H1 (cell line): ENCODE measurements at regions not wholly inside any gene's neighbourhood (a gene's known extent, or its start where the extent isn't known, plus 50 kb on each side); places are given as distances from the start of the nearest gene placed in this dataset.

Experiments used
- CTCF ChIA-PET: fragments of 300-600 bp; sonication (Branson Sonifier 250); formaldehyde crosslinking; loops from one replicate; lab custom pipeline; 2021; ENCODE audit not compliant: partially characterized antibody; lab: Charles Lee
- POLR2A ChIA-PET: fragments of 300-600 bp; sonication (Branson Sonifier 250); formaldehyde crosslinking; loops from one replicate; lab custom pipeline; 2021; ENCODE audit warnings: inconsistent platforms; ENCODE audit not compliant: partially characterized antibody; lab: Charles Lee
- DNase-seq, 2 experiments: peaks; one replicate each; pipeline versions ENCODE4 v3.0.0 to v3.0.0-alpha.2; 2010 to 2022; ENCODE audit warnings: low spot score in 2 of 2, low read depth in 1 of 2, mixed read lengths in 1 of 2
- FAIRE-seq: peaks from 2 replicates; lab custom pipeline; 2011; peaks lifted over from hg19 to GRCh38; lab: Jason Lieb, UNC
- H2AFZ ChIP-seq: 2 replicates; pipeline ENCODE4 v1.8.1; 2012; ENCODE audit warnings: low read length, inconsistent platforms
- H2AK5ac ChIP-seq: 2 replicates; pipeline ENCODE4 v1.6.1; 2013; ENCODE audit warnings: low read depth, low read length
- H2BK120ac ChIP-seq: replicated peaks from 2 replicates; pipeline ENCODE3; 2013; ENCODE audit warnings: low read depth, low read length, inconsistent platforms
- H2BK12ac ChIP-seq: 2 replicates; pipeline ENCODE4 v1.6.1; 2013; ENCODE audit warnings: low read depth, low read length
- H2BK15ac ChIP-seq: 2 replicates; pipeline ENCODE4 v1.6.1; 2013; ENCODE audit warnings: low read length
- H2BK20ac ChIP-seq: 2 replicates; pipeline ENCODE4 v1.6.1; 2013; ENCODE audit warnings: low read length
- H2BK5ac ChIP-seq: 2 replicates; pipeline ENCODE4 v1.6.1; 2013; ENCODE audit warnings: low read depth, low read length
- H3K14ac ChIP-seq: 2 replicates; pipeline ENCODE4 v1.6.1; 2013; ENCODE audit warnings: inconsistent platforms; ENCODE audit not compliant: insufficient read length
- H3K18ac ChIP-seq: 2 replicates; pipeline ENCODE4 v1.6.1; 2013; ENCODE audit warnings: low read length; ENCODE audit errors: extremely low read depth
- H3K23ac ChIP-seq: 2 replicates; pipeline ENCODE4 v1.6.1; 2013; ENCODE audit warnings: inconsistent platforms; ENCODE audit not compliant: insufficient read length
- H3K23me2 ChIP-seq: 2 replicates; pipeline ENCODE4 v1.6.1; 2013; ENCODE audit warnings: low read depth, low read length
- H3K27ac ChIP-seq: 2 replicates; pipeline ENCODE4 v1.6.1; 2011; ENCODE audit warnings: low read depth, low read length, inconsistent platforms
- H3K27me3 ChIP-seq, 4 experiments: replicated peaks in 1 of 4; 1 replicate in 1 of 4; 2 replicates in 3 of 4; pipeline versions ENCODE4 v1.6.1 to v1.8.1; 2011 to 2013; ENCODE audit warnings: low read length in 3 of 4, mild to moderate bottlenecking in 3 of 4, inconsistent platforms in 2 of 4, mixed read lengths in 2 of 4, moderate library complexity in 1 of 4; ENCODE audit not compliant: control insufficient read depth in 3 of 4, insufficient read depth in 3 of 4; ENCODE audit errors: extremely low read depth in 1 of 4
- H3K36me3 ChIP-seq, 4 experiments: 2 replicates each; pipeline versions ENCODE4 v1.6.1 to v1.8.1; 2011 to 2013; ENCODE audit warnings: mild to moderate bottlenecking in 4 of 4, low read length in 3 of 4, moderate library complexity in 2 of 4, control low read depth in 1 of 4, inconsistent platforms in 1 of 4; ENCODE audit not compliant: insufficient read depth in 4 of 4, control insufficient read depth in 2 of 4
- H3K4ac ChIP-seq: replicated peaks from 2 replicates; pipeline ENCODE3; 2013; ENCODE audit warnings: low read length, low read depth, mixed read lengths, inconsistent platforms; ENCODE audit not compliant: insufficient read length
- H3K4me1 ChIP-seq, 4 experiments: replicated peaks in 1 of 4; 1 replicate in 1 of 4; 2 replicates in 3 of 4; pipeline versions ENCODE4 v1.6.1 to v1.8.1; 2011 to 2013; ENCODE audit warnings: low read length in 3 of 4, inconsistent platforms in 2 of 4, mixed read lengths in 1 of 4; ENCODE audit not compliant: insufficient read depth in 4 of 4, control insufficient read depth in 3 of 4
- H3K4me2 ChIP-seq, 2 experiments: 2 replicates each; pipeline versions ENCODE4 v1.6.1 to v1.8.1; 2011 to 2013; ENCODE audit warnings: low read depth in 2 of 2, low read length in 2 of 2, control low read depth in 1 of 2, inconsistent platforms in 1 of 2, mild to moderate bottlenecking in 1 of 2; ENCODE audit not compliant: insufficient read depth in 1 of 2
- H3K4me3 ChIP-seq, 4 experiments: fragments of 200-600, 300-600 bp in 1 of 4; sonication (generic), shearing (Covaris generic), sonication (Bioruptor Twin) in 1 of 4; 2 replicates each; pipeline versions ENCODE4 v1.5.1 to v1.8.1; 2011 to 2016; ENCODE audit warnings: low read length in 4 of 4, low read depth in 3 of 4, control low read depth in 2 of 4, inconsistent platforms in 2 of 4, mild to moderate bottlenecking in 2 of 4, mixed read lengths in 1 of 4, moderate library complexity in 1 of 4; ENCODE audit not compliant: insufficient read depth in 2 of 4; ENCODE audit errors: extremely low read depth in 1 of 4
- H3K56ac ChIP-seq: replicated peaks from 2 replicates; pipeline ENCODE3; 2013; ENCODE audit warnings: low read depth, mild to moderate bottlenecking, mixed read lengths, low read length, inconsistent platforms; ENCODE audit not compliant: insufficient read length
- H3K79me1 ChIP-seq: 2 replicates; pipeline ENCODE4 v1.6.1; 2013; ENCODE audit warnings: low read depth, low read length, control low read depth
- H3K79me2 ChIP-seq, 2 experiments: 2 replicates each; pipeline versions ENCODE4 v1.6.1 to v1.8.1; 2012 to 2013; ENCODE audit warnings: low read length in 2 of 2, mild to moderate bottlenecking in 2 of 2, inconsistent platforms in 1 of 2; ENCODE audit not compliant: insufficient read depth in 2 of 2, control insufficient read depth in 1 of 2
- H3K9ac ChIP-seq, 4 experiments: replicated peaks in 1 of 4; 1 replicate in 1 of 4; 2 replicates in 3 of 4; pipeline versions ENCODE4 v1.6.1 to v1.8.1; 2011 to 2013; ENCODE audit warnings: low read depth in 3 of 4, low read length in 3 of 4, control low read depth in 2 of 4, mild to moderate bottlenecking in 2 of 4, moderate library complexity in 2 of 4, inconsistent platforms in 1 of 4; ENCODE audit errors: extremely low read depth in 1 of 4
- H3K9me3 ChIP-seq, 2 experiments: 2 replicates each; pipeline versions ENCODE4 v1.6.1 to v1.8.1; 2012 to 2013; ENCODE audit warnings: mild to moderate bottlenecking in 2 of 2, moderate library complexity in 2 of 2, control low read depth in 1 of 2, inconsistent platforms in 1 of 2, low read depth in 1 of 2, low read length in 1 of 2, mixed read lengths in 1 of 2; ENCODE audit not compliant: insufficient read depth in 2 of 2
- H4K20me1 ChIP-seq, 2 experiments: replicated peaks in 1 of 2; 2 replicates each; pipeline versions ENCODE3 to v1.8.1; 2011 to 2013; ENCODE audit warnings: inconsistent platforms in 2 of 2, low read length in 2 of 2, mild to moderate bottlenecking in 1 of 2; ENCODE audit not compliant: insufficient read depth in 2 of 2, control insufficient read depth in 1 of 2
- H4K5ac ChIP-seq: 2 replicates; pipeline ENCODE4 v1.6.1; 2013; ENCODE audit warnings: low read length, low read depth, mixed read lengths, inconsistent platforms; ENCODE audit not compliant: insufficient read length
- H4K8ac ChIP-seq: 2 replicates; pipeline ENCODE4 v1.8.0; 2013; ENCODE audit warnings: mild to moderate bottlenecking, moderate library complexity, low read length, inconsistent platforms; ENCODE audit not compliant: insufficient read depth; ENCODE audit errors: extremely low read depth
- H4K91ac ChIP-seq: replicated peaks from 2 replicates; pipeline ENCODE3; 2013; ENCODE audit warnings: low read length, mixed read lengths, inconsistent platforms; ENCODE audit not compliant: insufficient read length
- ATF2 ChIP-seq: IDR thresholded peaks from 2 replicates; pipeline ENCODE4 v1.6.1; 2012; ENCODE audit warnings: low read length, inconsistent platforms
- BCL11A ChIP-seq, 2 experiments: IDR thresholded peaks; one replicate each; pipeline ENCODE4 v1.6.1; 2011; ENCODE audit warnings: low read depth in 2 of 2, low read length in 2 of 2, mild to moderate bottlenecking in 2 of 2
- CEBPB ChIP-seq: IDR thresholded peaks from 2 replicates; pipeline ENCODE4 v1.6.1; 2012; ENCODE audit warnings: low read depth, low read length
- EGR1 ChIP-seq: IDR thresholded peaks from 2 replicates; pipeline ENCODE4 v1.6.1; 2011; ENCODE audit warnings: low read depth, low read length, borderline replicate concordance
- GABPA ChIP-seq: IDR thresholded peaks from 2 replicates; pipeline ENCODE4 v1.6.1; 2011; ENCODE audit warnings: mild to moderate bottlenecking, low read length, moderate library complexity, borderline replicate concordance; ENCODE audit not compliant: insufficient read depth
- KDM1A ChIP-seq: fragments of 200-600, 300-600 bp; sonication (generic); IDR thresholded peaks from 2 replicates; pipeline ENCODE4 v1.7.1; 2016; ENCODE audit warnings: mild to moderate bottlenecking, low read length, borderline replicate concordance
- SIRT6 ChIP-seq: IDR thresholded peaks from one replicate; pipeline ENCODE4 v1.7.1; 2012; ENCODE audit warnings: low read length, inconsistent platforms
- WGBS, 2 experiments: shearing (Covaris generic) in 1 of 2; methylation state at CpG; one replicate each; pipeline versions ENCODE4 v1.1.6 to v1.1.7; 2013 to 2015; ENCODE audit warnings: low lambda C conversion rate in 2 of 2, mixed read lengths in 2 of 2, inconsistent platforms in 1 of 2, low coverage in 1 of 2, missing lambda C conversion rate in 1 of 2; ENCODE audit not compliant: insufficient replicate concordance in 2 of 2, insufficient coverage in 1 of 2, insufficient read length in 1 of 2; ENCODE audit errors: extremely low coverage in 1 of 2, missing lambda C conversion rate in 1 of 2; 5-methylcytosine and 5-hydroxymethylcytosine counted together

- no peak overlapping the region for H2BK15ac ChIP-seq
- no peak overlapping the region for H3K56ac ChIP-seq
- DNase-seq (no peak), FAIRE-seq (no peak)
- H3K9ac ChIP-seq: no peak overlapping the region
- H2AK5ac ChIP-seq: no peak overlapping the region
- no peak overlapping the region for H3K27ac ChIP-seq
- H3K79me1 ChIP-seq: no peaks in the 10 kb centered on the region
- H2BK120ac ChIP-seq: no peak overlapping the region
- H3K36me3 ChIP-seq: no peaks in the 10 kb centered on the region
- H3K14ac ChIP-seq: no peak overlapping the region
- no peak overlapping the region for H2BK12ac ChIP-seq
- no peak for TF ChIP-seq SIRT6
- TF ChIP-seq ATF2: no peak
- no peak for TF ChIP-seq EGR1
- TF ChIP-seq BCL11A (IDR thresholded peaks at IDR 0.05; ENCODE audit: low read depth in 2 of 2, low read length in 2 of 2): no peak
- no peak for TF ChIP-seq KDM1A
- TF ChIP-seq GABPA: no peak
- TF ChIP-seq CEBPB: no peak
- no peaks in the 10 kb centered on the region for H3K23me2 ChIP-seq
- H2BK5ac ChIP-seq: no peak overlapping the region
- no peaks in the 10 kb centered on the region for H3K27me3 ChIP-seq
- ChIA-PET CTCF (interaction anchor here (0.8 to 0.9 kb wide), 2 partner anchors 11 to 14 kb away, joined by 3 read pairs; no protein-coding TSS in a partner anchor), POLR2A (no interaction called here)
- H3K4me3 ChIP-seq: no peak overlapping the region
- peaks cover 11 to 18% of the 10 kb centered on the region in 2 experiments; a peak in 3 of 4 replicates for H3K9me3 ChIP-seq
- H3K23ac ChIP-seq: no peak overlapping the region
- no peaks in the 10 kb centered on the region for H3K79me2 ChIP-seq
- no peak overlapping the region for H2BK20ac ChIP-seq
- no peaks in the 10 kb centered on the region for H4K20me1 ChIP-seq
- H3K4ac ChIP-seq: no peak overlapping the region
- H3K4me1 ChIP-seq: no peaks in the 10 kb centered on the region
- H3K18ac ChIP-seq: no peak overlapping the region
- H4K91ac ChIP-seq: no peak overlapping the region
- H3K4me2 ChIP-seq: no peak overlapping the region
- no peak overlapping the region for H2AFZ ChIP-seq
- no peak overlapping the region for H4K5ac ChIP-seq
- WGBS, 2 experiments: 82% methylated on average over 1 of the region's 1 CpG; no CpG with 5 or more reads in 1 of the 2 experiments
- H4K8ac ChIP-seq: no peak overlapping the region
These were observed 205.9 kb downstream of the MAP2K6 start for GRCh38 chr17:69620363-69620762.
